ENCODE measurements at regions not wholly inside any gene's neighbourhood (a gene's known extent, or its start where the extent isn't known, plus 50 kb on each side); places are given as distances from the start of the nearest gene placed in this dataset.

DNA sequence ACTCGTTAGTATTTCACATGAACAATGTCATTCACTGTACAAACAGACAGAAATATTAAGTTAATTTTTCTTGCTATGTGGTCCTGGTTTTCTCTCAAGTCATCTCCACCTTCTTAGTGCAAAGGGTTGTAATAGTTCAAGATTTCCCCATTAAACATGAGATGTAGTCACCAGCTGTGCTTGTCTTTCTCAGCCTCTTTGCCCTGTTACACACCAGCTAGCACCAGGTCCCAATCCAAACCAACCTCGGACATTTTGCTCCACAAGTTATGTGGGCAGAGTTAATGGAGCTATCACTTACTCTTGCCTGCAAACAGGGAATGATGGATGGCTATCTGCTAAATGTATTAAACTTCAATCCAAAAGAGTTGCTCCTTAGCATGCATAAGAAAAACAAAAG, 328.1 kb downstream of the TLE1 start:
- no peaks in the 10 kb centered on the region for H3K79me2 ChIP-seq (ENCODE audit: control insufficient read depth, insufficient read depth, low read length)
- FAIRE-seq (no peak), DNase-seq (ENCODE audit: low read depth, low spot score) (no peak)
- no peaks in the 10 kb centered on the region for H3K9me1 ChIP-seq (replicated peaks; ENCODE audit: control insufficient read depth, extremely low read depth, insufficient read depth, low read length)
- H3K9ac ChIP-seq (replicated peaks; ENCODE audit: extremely low read depth, insufficient read depth, low read length), result no peak overlapping the region
- H3K36me3 ChIP-seq (ENCODE audit: control insufficient read depth in 2 of 2, extremely low read depth in 1 of 2, insufficient read depth in 2 of 2, low read length in 2 of 2), result no peaks in the 10 kb centered on the region
- no peak overlapping the region for H2AFZ ChIP-seq (ENCODE audit: low read depth, low read length)
- no peaks in the 10 kb centered on the region for H3K9me3 ChIP-seq (replicated peaks; ENCODE audit: control insufficient read depth, insufficient read depth, low read length)
- H3K27me3 ChIP-seq (ENCODE audit: control insufficient read depth in 2 of 2, insufficient read depth in 2 of 2, low read length in 2 of 2), result no peaks in the 10 kb centered on the region
- dilution Hi-C loops (cut with MboI; ENCODE audit: extremely low pct_ligation_motif_present, low sequenced_read_pairs), result no loop called here
- no peak overlapping the region for H3K4me2 ChIP-seq (ENCODE audit: insufficient read depth, low read length)
- TF ChIP-seq EZH2 (IDR thresholded peaks at IDR 0.05; ENCODE audit: borderline replicate concordance, low read depth, low read length, severe bottlenecking) (no peak), FOS (IDR thresholded peaks at IDR 0.05; ENCODE audit: borderline replicate concordance, insufficient read depth, low read length) (no peak)
- TF ChIP-seq, protein P1, sequence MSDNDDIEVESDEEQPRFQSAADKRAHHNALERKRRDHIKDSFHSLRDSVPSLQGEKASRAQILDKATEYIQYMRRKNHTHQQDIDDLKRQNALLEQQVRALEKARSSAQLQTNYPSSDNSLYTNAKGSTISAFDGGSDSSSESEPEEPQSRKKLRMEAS (IDR thresholded peaks at IDR 0.05; ENCODE audit: insufficient read depth, insufficient read length), result no peak
- intact Hi-C loops (cut with micrococcal nuclease), result no loop called here
- H4K20me1 ChIP-seq (replicated peaks; ENCODE audit: control insufficient read depth, extremely low read depth, insufficient read depth, low read length), result no peaks in the 10 kb centered on the region
- H3K4me1 ChIP-seq (ENCODE audit: control insufficient read depth, extremely low read depth, insufficient read depth, low read length), result no peaks in the 10 kb centered on the region
- H3K27ac ChIP-seq (ENCODE audit: insufficient read depth, low read depth, low read length), result no peak overlapping the region
- no peak overlapping the region for H3K4me3 ChIP-seq (replicated peaks in 1 of 3; ENCODE audit: insufficient read depth in 1 of 3, low read depth in 1 of 3, low read length in 3 of 3)
- CTCF ChIA-PET, result no interaction called here
- no TSS peak for BruUV-seq (replicated peaks)
- POLR2A ChIA-PET, result no interaction called here

DNA sequence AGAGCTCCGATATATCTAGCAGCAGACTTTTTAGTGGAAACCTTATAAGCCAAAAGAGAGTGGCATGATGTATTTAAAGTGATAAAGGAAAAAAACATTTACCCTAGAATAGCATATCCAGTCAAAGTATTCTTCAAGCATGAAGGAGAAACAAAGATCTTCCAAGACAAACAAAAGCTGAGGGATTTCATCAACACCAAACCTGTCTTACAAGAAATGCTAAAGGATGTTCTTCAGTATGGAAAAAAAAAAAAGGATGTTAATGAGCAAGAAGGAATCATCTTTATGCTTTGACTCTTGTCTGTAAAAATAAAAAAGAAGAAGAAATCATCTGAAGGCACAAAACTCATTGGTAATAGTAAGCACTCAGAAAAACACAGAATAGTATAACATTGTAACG, 338.2 kb downstream of the TLE1 start:
- no peak overlapping the region for H3K4me2 ChIP-seq (ENCODE audit: insufficient read depth, low read length)

More for the DNA sequence above, 338.2 kb downstream of the TLE1 start:
- no TSS peak for BruUV-seq (replicated peaks)
- Histone ChIP-seq H3K36me3 (ENCODE audit: control insufficient read depth in 2 of 2, extremely low read depth in 1 of 2, insufficient read depth in 2 of 2, low read length in 2 of 2) (no peaks in the 10 kb centered on the region), H3K4me3 (replicated peaks in 1 of 3; ENCODE audit: insufficient read depth in 1 of 3, low read depth in 1 of 3, low read length in 3 of 3) (no peak overlapping the region), H3K9me3 (replicated peaks; ENCODE audit: control insufficient read depth, insufficient read depth, low read length) (no peaks in the 10 kb centered on the region), H3K9ac (replicated peaks; ENCODE audit: extremely low read depth, insufficient read depth, low read length) (no peak overlapping the region), H3K9me1 (replicated peaks; ENCODE audit: control insufficient read depth, extremely low read depth, insufficient read depth, low read length) (no peaks in the 10 kb centered on the region), H2AFZ (ENCODE audit: low read depth, low read length) (no peak overlapping the region), H3K27ac (ENCODE audit: insufficient read depth, low read depth, low read length) (no peak overlapping the region), H4K20me1 (replicated peaks; ENCODE audit: control insufficient read depth, extremely low read depth, insufficient read depth, low read length) (no peaks in the 10 kb centered on the region), H3K27me3 (ENCODE audit: control insufficient read depth in 2 of 2, insufficient read depth in 2 of 2, low read length in 2 of 2) (no peaks in the 10 kb centered on the region), H3K79me2 (ENCODE audit: control insufficient read depth, insufficient read depth, low read length) (no peaks in the 10 kb centered on the region), H3K4me1 (ENCODE audit: control insufficient read depth, extremely low read depth, insufficient read depth, low read length) (no peaks in the 10 kb centered on the region)
- intact Hi-C loops (cut with micrococcal nuclease), result no loop called here
- DNase-seq (ENCODE audit: low read depth, low spot score), result no peak
- FAIRE-seq, result no peak
- TF ChIP-seq JUN (IDR thresholded peaks at IDR 0.05; ENCODE audit: borderline replicate concordance, insufficient read depth, insufficient read length, low read depth) (no peak), EZH2 (IDR thresholded peaks at IDR 0.05; ENCODE audit: borderline replicate concordance, low read depth, low read length, severe bottlenecking) (no peak)
- TF ChIP-seq, protein P2, sequence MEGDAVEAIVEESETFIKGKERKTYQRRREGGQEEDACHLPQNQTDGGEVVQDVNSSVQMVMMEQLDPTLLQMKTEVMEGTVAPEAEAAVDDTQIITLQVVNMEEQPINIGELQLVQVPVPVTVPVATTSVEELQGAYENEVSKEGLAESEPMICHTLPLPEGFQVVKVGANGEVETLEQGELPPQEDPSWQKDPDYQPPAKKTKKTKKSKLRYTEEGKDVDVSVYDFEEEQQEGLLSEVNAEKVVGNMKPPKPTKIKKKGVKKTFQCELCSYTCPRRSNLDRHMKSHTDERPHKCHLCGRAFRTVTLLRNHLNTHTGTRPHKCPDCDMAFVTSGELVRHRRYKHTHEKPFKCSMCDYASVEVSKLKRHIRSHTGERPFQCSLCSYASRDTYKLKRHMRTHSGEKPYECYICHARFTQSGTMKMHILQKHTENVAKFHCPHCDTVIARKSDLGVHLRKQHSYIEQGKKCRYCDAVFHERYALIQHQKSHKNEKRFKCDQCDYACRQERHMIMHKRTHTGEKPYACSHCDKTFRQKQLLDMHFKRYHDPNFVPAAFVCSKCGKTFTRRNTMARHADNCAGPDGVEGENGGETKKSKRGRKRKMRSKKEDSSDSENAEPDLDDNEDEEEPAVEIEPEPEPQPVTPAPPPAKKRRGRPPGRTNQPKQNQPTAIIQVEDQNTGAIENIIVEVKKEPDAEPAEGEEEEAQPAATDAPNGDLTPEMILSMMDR (IDR thresholded peaks at IDR 0.05; ENCODE audit: extremely low read depth in 1 of 2, insufficient read depth in 1 of 2, low read depth in 1 of 2, low read length in 2 of 2), result no peak
- dilution Hi-C loops (cut with MboI; ENCODE audit: extremely low pct_ligation_motif_present, low sequenced_read_pairs), result no loop called here
- ChIA-PET CTCF (no interaction called here), POLR2A (no interaction called here)
